ENCODE measurements at regions not wholly inside any gene's neighbourhood (a gene's known extent, or its start where the extent isn't known, plus 50 kb on each side); places are given as distances from the start of the nearest gene placed in this dataset.

DNA sequence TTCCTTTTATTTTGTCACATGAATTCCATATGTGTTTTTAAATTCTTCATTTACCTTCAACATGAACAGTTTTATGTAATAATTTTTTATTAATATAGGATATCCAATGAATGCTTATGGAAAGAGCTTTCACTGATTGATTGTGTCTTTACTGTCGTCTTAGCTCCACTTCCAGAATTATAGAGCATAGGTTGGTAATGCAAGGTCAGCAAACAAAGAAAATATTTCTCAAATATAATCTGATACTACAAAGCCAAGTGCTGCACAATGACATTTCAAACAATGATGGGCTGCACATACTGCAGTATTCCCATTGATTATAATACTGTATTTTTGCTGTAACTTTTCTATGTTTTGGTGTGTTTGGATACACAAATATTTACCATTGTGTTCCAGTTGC, 275.7 kb upstream of the RSPO3 start:
- TF ChIP-seq, protein P1, sequence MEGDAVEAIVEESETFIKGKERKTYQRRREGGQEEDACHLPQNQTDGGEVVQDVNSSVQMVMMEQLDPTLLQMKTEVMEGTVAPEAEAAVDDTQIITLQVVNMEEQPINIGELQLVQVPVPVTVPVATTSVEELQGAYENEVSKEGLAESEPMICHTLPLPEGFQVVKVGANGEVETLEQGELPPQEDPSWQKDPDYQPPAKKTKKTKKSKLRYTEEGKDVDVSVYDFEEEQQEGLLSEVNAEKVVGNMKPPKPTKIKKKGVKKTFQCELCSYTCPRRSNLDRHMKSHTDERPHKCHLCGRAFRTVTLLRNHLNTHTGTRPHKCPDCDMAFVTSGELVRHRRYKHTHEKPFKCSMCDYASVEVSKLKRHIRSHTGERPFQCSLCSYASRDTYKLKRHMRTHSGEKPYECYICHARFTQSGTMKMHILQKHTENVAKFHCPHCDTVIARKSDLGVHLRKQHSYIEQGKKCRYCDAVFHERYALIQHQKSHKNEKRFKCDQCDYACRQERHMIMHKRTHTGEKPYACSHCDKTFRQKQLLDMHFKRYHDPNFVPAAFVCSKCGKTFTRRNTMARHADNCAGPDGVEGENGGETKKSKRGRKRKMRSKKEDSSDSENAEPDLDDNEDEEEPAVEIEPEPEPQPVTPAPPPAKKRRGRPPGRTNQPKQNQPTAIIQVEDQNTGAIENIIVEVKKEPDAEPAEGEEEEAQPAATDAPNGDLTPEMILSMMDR (IDR thresholded peaks at IDR 0.05; ENCODE audit: insufficient read depth, low read depth, low read length): no peak
- DNase-seq (ENCODE audit: low read depth): no peak
- no peak overlapping the region for H3K4me3 ChIP-seq (ENCODE audit: low read depth, low read length)

DNA sequence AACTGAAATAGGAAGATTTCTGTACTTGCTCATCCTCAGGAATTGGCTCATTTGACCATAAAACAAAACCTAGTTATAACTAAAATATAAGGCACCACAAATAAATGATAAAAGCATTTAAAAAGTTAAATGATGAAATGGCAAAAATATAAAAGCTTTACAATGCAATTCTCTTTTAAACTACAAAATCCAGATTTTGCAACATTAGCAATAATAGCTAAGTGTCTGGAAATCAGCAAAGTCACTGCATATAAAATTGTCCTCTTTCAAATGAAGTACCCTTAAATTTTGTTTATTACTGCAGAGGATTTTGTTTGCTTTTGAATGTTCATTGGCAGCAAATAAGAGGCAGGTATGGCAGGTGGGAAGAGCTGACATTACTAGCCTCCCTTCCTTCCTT, 270.4 kb upstream of the RSPO3 start:
- H3K4me3 ChIP-seq (ENCODE audit: low read depth, low read length): no peak overlapping the region
- TF ChIP-seq, protein P1 (IDR thresholded peaks at IDR 0.05; ENCODE audit: insufficient read depth, low read depth, low read length): no peak

DNA sequence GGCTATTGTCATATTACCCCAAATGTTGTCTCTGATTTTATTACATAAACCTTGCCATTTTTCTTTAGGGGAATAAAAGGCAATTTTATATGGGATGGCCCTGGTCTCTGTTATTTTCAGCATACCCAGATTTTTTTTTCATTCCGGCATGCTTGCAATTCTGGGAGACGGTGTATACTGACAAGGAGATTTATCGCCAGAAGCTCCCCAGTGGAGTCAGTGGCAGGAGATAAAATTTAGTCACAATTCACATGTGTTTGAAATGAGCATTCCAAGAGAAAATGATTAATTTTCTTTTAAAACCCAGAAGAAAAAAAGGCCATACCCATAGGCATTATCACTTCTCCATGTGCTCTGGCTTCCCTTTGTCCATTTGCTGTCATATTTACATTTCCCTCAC, 250.8 kb upstream of the RSPO3 start:
- TF ChIP-seq, protein P1 (IDR thresholded peaks at IDR 0.05; ENCODE audit: insufficient read depth, low read depth, low read length): no peak
- H3K4me3 ChIP-seq (ENCODE audit: low read depth, low read length): no peak overlapping the region

More for the DNA sequence above, 270.4 kb upstream of the RSPO3 start:
- DNase-seq (ENCODE audit: low read depth): no peak

DNA sequence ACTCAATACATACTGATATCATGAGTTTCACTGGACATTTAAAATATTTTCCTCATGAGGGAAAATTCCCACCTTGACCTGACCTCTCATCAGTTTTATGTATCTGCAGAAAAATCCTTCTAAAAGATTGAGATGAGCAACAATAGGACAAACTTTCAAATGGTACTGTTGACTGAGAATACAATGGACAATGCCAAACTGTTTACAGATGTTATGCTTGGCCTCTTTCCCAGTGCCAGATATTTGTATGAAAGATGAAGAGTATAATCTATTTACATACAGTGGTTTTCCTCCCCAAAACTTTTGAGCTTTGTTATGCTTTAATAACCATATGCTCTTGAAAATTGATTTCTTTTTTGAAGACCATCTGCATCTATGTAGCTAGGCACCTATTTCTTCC, 245.1 kb upstream of the RSPO3 start:
- TF ChIP-seq, protein P1 (IDR thresholded peaks at IDR 0.05; ENCODE audit: insufficient read depth, low read depth, low read length): no peak
- DNase-seq (ENCODE audit: low read depth): no peak
- H3K4me3 ChIP-seq (ENCODE audit: low read depth, low read length): no peak overlapping the region

More for the DNA sequence above, 250.8 kb upstream of the RSPO3 start:
- no peak for DNase-seq (ENCODE audit: low read depth)

DNA sequence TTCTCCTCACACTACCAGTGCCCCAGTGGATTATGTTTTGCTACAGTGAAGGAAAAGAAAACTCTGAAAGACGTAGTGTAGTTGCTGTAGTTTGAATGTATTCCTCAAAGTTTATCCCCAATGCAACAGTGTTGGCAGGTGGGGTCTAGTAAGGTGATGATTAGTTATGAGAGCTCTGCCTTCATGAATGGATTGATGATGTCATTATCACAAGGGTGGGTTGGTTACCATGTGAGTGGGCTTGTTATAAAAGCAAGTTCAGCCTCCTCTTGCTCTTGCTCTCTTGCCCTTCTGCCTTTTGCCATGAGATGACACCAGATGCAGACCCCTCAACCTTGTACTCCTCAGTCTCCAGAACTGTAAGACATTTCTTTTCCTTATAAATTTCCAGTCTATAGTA, 244.7 kb upstream of the RSPO3 start:
- TF ChIP-seq, protein P1 (IDR thresholded peaks at IDR 0.05; ENCODE audit: insufficient read depth, low read depth, low read length): no peak
- DNase-seq (ENCODE audit: low read depth): no peak
- H3K4me3 ChIP-seq (ENCODE audit: low read depth, low read length): no peak overlapping the region

DNA sequence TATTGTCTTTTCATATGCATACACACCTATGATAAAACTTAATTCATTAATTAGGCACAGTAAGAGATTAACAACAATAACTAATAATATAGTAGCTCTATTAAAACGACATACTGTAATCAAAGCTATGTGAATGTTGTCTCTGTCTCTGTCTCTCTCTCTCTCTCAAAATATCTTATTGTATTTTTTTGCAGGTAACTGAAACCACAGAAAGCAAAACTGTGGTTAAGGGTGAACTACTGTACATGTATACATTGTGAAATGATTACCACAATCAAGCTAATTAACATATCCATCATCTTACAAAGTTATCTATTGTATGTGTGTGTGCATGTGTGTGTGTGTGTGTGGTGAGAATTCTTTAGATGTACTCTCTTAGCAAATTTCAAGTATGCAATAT, 242.0 kb upstream of the RSPO3 start:
- DNase-seq (ENCODE audit: low read depth): no peak
- no peak overlapping the region for H3K4me3 ChIP-seq (ENCODE audit: low read depth, low read length)
- TF ChIP-seq, protein P1 (IDR thresholded peaks at IDR 0.05; ENCODE audit: insufficient read depth, low read depth, low read length): no peak

DNA sequence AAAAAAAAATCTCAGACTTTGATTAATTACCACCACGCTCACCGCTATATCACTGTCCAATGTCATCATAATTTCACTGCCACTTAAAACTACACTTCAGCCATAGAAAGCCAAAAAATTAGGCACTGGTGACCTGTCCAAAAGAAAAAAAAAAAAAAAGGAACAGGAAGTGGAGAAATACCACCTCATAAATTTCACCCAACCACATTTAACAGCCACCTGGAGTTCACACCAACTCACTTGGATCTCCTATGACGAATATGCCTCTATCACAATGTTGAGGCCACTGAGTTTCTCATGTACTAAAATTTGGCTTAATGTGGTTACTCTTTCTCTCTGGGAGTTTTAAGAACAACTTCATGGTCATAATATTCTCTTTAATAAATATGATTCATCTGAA, 237.5 kb upstream of the RSPO3 start:
- no peak for DNase-seq (ENCODE audit: low read depth)
- TF ChIP-seq, protein P1 (IDR thresholded peaks at IDR 0.05; ENCODE audit: insufficient read depth, low read depth, low read length): no peak
- no peak overlapping the region for H3K4me3 ChIP-seq (ENCODE audit: low read depth, low read length)
